Natural killer cell (primary cell): ENCODE measurements at regions not wholly inside any gene's neighbourhood (a gene's known extent, or its start where the extent isn't known, plus 50 kb on each side); places are given as distances from the start of the nearest gene placed in this dataset.

Experiments
- ATAC-seq, 3 donors: fragments of 150-1000 bp in 2 of 3; fragments of 200-7000 bp in 1 of 3; cut with Tn5 transposase; 1 replicate in 1 of 3; 2 replicates in 2 of 3; pipeline ENCODE4 v1.10.0; 2021; ENCODE audit warnings: mild to moderate bottlenecking in 2 of 3, moderate library complexity in 2 of 3
- DNase-seq, 2 donors: peaks; one replicate each; pipeline versions ENCODE4 v3.0.0 to v3.0.0-alpha.2; 2013 to 2021; ENCODE audit warnings: mixed read lengths in 1 of 2
- H3K27ac ChIP-seq: one replicate; pipeline ENCODE4 v1.5.1; 2013; ENCODE audit warnings: mild to moderate bottlenecking, low read length
- H3K27me3 ChIP-seq: one replicate; pipeline ENCODE4 v1.6.1; 2013; ENCODE audit warnings: low read length; ENCODE audit not compliant: control insufficient read depth, insufficient read depth
- H3K36me3 ChIP-seq: one replicate; pipeline ENCODE4 v1.6.1; 2013; ENCODE audit warnings: low read length; ENCODE audit not compliant: control insufficient read depth, insufficient read depth
- H3K4me1 ChIP-seq: one replicate; pipeline ENCODE4 v1.6.1; 2013; ENCODE audit warnings: low read length; ENCODE audit not compliant: control insufficient read depth, insufficient read depth
- H3K4me3 ChIP-seq: one replicate; pipeline ENCODE4 v1.5.1; 2013; ENCODE audit warnings: low read length
- H3K9me3 ChIP-seq: one replicate; pipeline ENCODE4 v1.6.1; 2013; ENCODE audit warnings: low read length; ENCODE audit not compliant: control insufficient read depth, insufficient read depth
- H3K27ac Mint-ChIP-seq, 2 donors: one replicate each; pipeline ENCODE4 v1.8.0; 2022; ENCODE audit warnings: mild to moderate bottlenecking in 2 of 2, mixed read lengths in 2 of 2, moderate library complexity in 1 of 2
- H3K27me3 Mint-ChIP-seq, 2 donors: one replicate each; pipeline ENCODE4 v1.8.0; 2022; ENCODE audit warnings: low read depth in 2 of 2, mixed read lengths in 2 of 2
- H3K36me3 Mint-ChIP-seq: one replicate; pipeline ENCODE4 v1.8.0; 2022; ENCODE audit warnings: mixed read lengths
- H3K4me1 Mint-ChIP-seq, 2 donors: one replicate each; pipeline ENCODE4 v1.8.0; 2022; ENCODE audit warnings: mixed read lengths in 2 of 2
- H3K4me3 Mint-ChIP-seq: one replicate; pipeline ENCODE4 v1.8.0; 2022; ENCODE audit warnings: mild to moderate bottlenecking, moderate library complexity, mixed read lengths
- H3K9me3 Mint-ChIP-seq, 2 donors: one replicate each; pipeline ENCODE4 v1.8.0; 2022; ENCODE audit warnings: mixed read lengths in 2 of 2
- CTCF ChIP-seq: fragments of 200-600 bp; IDR thresholded peaks from one replicate; pipeline ENCODE4 v1.8.0; 2022; ENCODE audit warnings: antibody characterized with exemption
- WGBS: methylation state at CpG from one replicate; pipeline ENCODE4 v1.1.7; 2013; ENCODE audit warnings: missing lambda C conversion rate; ENCODE audit not compliant: insufficient coverage; 5-methylcytosine and 5-hydroxymethylcytosine counted together
- intact Hi-C: fragments of 100-400 bp; cut with micrococcal nuclease; formaldehyde crosslinking; loops from one replicate; pipeline ENCODE4 v1.14.2; 2022

- Mint-ChIP-seq H3K27ac (no peak overlapping the region), H3K36me3 (no peaks in the 10 kb centered on the region), H3K9me3 (peaks cover 0 to 5% of the 10 kb centered on the region in 2 donors), H3K4me3 (no peak overlapping the region), H3K4me1 (no peaks in the 10 kb centered on the region), H3K27me3 (no peaks in the 10 kb centered on the region)
- no peaks in the 10 kb centered on the region for H3K9me3 ChIP-seq
- H3K27me3 ChIP-seq = no peaks in the 10 kb centered on the region
- 77% methylated on average over 4 of the region's 5 CpGs for WGBS
- TF ChIP-seq CTCF = no peak
- intact Hi-C loops = no loop called here
- no peaks in the 10 kb centered on the region for H3K4me1 ChIP-seq
- H3K27ac ChIP-seq = no peak overlapping the region
- no peak overlapping the region for H3K4me3 ChIP-seq
- H3K36me3 ChIP-seq = no peaks in the 10 kb centered on the region
- ATAC-seq = no peak
- no peak for DNase-seq
Measured at GRCh38 chr3:117126946-117127546, 417.5 kb downstream of the TUSC7 start.

GRCh38 chr3:117128133-117128532 lies 418.6 kb downstream of the TUSC7 start:
- ATAC-seq = no peak
- no peaks in the 10 kb centered on the region for H3K36me3 Mint-ChIP-seq
- Histone ChIP-seq H3K4me1 (no peaks in the 10 kb centered on the region), H3K27ac (no peak overlapping the region), H3K27me3 (no peaks in the 10 kb centered on the region), H3K4me3 (no peak overlapping the region), H3K36me3 (no peaks in the 10 kb centered on the region), H3K9me3 (no peaks in the 10 kb centered on the region)
- DNase-seq = no peak
- TF ChIP-seq CTCF = no peak
- intact Hi-C loops = no loop called here
- no peaks in the 10 kb centered on the region for H3K27me3 Mint-ChIP-seq
- H3K9me3 Mint-ChIP-seq = peaks cover 0 to 5% of the 10 kb centered on the region in 2 donors
- 81% methylated on average over 2 of the region's 2 CpGs for WGBS
- H3K27ac Mint-ChIP-seq = no peak overlapping the region
- H3K4me1 Mint-ChIP-seq = no peaks in the 10 kb centered on the region
- no peak overlapping the region for H3K4me3 Mint-ChIP-seq

- Histone ChIP-seq H3K27me3 (no peaks in the 10 kb centered on the region), H3K4me3 (no peak overlapping the region), H3K4me1 (no peaks in the 10 kb centered on the region), H3K27ac (no peak overlapping the region), H3K36me3 (no peaks in the 10 kb centered on the region), H3K9me3 (no peaks in the 10 kb centered on the region)
- DNase-seq (no peak), ATAC-seq (no peak)
- TF ChIP-seq CTCF = no peak
- Mint-ChIP-seq H3K9me3 (peaks cover 0 to 5% of the 10 kb centered on the region in 2 donors), H3K36me3 (no peaks in the 10 kb centered on the region), H3K27me3 (no peaks in the 10 kb centered on the region), H3K4me3 (no peak overlapping the region), H3K4me1 (no peaks in the 10 kb centered on the region), H3K27ac (no peak overlapping the region)
- whole genome bisulfite sequencing = no CpG with 5 or more reads among the region's 1 CpG
- intact Hi-C loops = no loop called here
Measured at GRCh38 chr3:117128872-117129271, 419.3 kb downstream of the TUSC7 start.

GRCh38 chr3:117129516-117129915 lies 419.9 kb downstream of the TUSC7 start:
- Mint-ChIP-seq H3K9me3 (peaks cover 2 to 5% of the 10 kb centered on the region in 2 donors), H3K36me3 (no peaks in the 10 kb centered on the region), H3K4me3 (no peak overlapping the region), H3K27ac (no peak overlapping the region), H3K4me1 (no peaks in the 10 kb centered on the region), H3K27me3 (no peaks in the 10 kb centered on the region)
- no peak for TF ChIP-seq CTCF
- Histone ChIP-seq H3K4me3 (no peak overlapping the region), H3K27ac (no peak overlapping the region), H3K9me3 (no peaks in the 10 kb centered on the region), H3K4me1 (no peaks in the 10 kb centered on the region), H3K27me3 (no peaks in the 10 kb centered on the region), H3K36me3 (no peaks in the 10 kb centered on the region)
- WGBS = 66% methylated on average over 5 of the region's 5 CpGs
- DNase-seq (no peak), ATAC-seq (no peak)
- intact Hi-C loops = no loop called here
